Lung (tissue), 11 donors: ENCODE measurements at regions not wholly inside any gene's neighbourhood (a gene's known extent, or its start where the extent isn't known, plus 50 kb on each side); places are given as distances from the start of the nearest gene placed in this dataset.

Experiments
- ATAC-seq: fragments of 200-7000 bp; cut with Tn5 transposase; one replicate; pipeline ENCODE4 v1.9.1; 2020; ENCODE audit warnings: moderate number of reproducible peaks; ENCODE audit not compliant: insufficient read depth, low FRiP score
- DNase-seq, 3 donors: peaks; one replicate each; pipeline ENCODE4 v3.0.0-alpha.2; 2013 to 2017
- H3K27ac ChIP-seq, 2 donors: one replicate each; pipeline ENCODE4 v1.5.1; 2013; ENCODE audit warnings: mild to moderate bottlenecking in 2 of 2, moderate library complexity in 2 of 2, control low read depth in 1 of 2, inconsistent platforms in 1 of 2, low read depth in 1 of 2, low read length in 1 of 2
- H3K27me3 ChIP-seq, 3 donors: one replicate each; pipeline ENCODE4 v1.5.1; 2013; ENCODE audit warnings: low read length in 2 of 3; ENCODE audit not compliant: control insufficient read depth in 3 of 3, insufficient read depth in 3 of 3
- H3K36me3 ChIP-seq, 4 donors: one replicate each; pipeline ENCODE4 v1.5.1; 2013; ENCODE audit warnings: low read length in 4 of 4, mild to moderate bottlenecking in 1 of 4, moderate library complexity in 1 of 4; ENCODE audit not compliant: control insufficient read depth in 4 of 4, insufficient read depth in 4 of 4
- H3K4me1 ChIP-seq, 5 donors: one replicate each; pipeline ENCODE4 v1.5.1; 2013; ENCODE audit warnings: low read length in 5 of 5, mild to moderate bottlenecking in 2 of 5, moderate library complexity in 1 of 5; ENCODE audit not compliant: control insufficient read depth in 5 of 5, insufficient read depth in 5 of 5
- H3K4me3 ChIP-seq: one replicate; pipeline ENCODE4 v1.5.1; 2013; ENCODE audit warnings: mild to moderate bottlenecking, control low read depth, moderate library complexity
- H3K9ac ChIP-seq, 2 donors: one replicate each; pipeline ENCODE4 v1.5.1; 2013; ENCODE audit warnings: low read length in 2 of 2, control low read depth in 1 of 2; ENCODE audit not compliant: insufficient read depth in 1 of 2
- H3K9me3 ChIP-seq, 4 donors: one replicate each; pipeline ENCODE4 v1.5.1; 2013; ENCODE audit warnings: low read length in 3 of 4, mild to moderate bottlenecking in 1 of 4, moderate library complexity in 1 of 4; ENCODE audit not compliant: control insufficient read depth in 4 of 4, insufficient read depth in 3 of 4
- WGBS, 2 donors: extraction: QIAGEN DNeasy Blood & Tissue Kit; methylation state at CpG; one replicate each; pipeline ENCODE4 v1.1.7; 2013; 5-methylcytosine and 5-hydroxymethylcytosine counted together
- TF ChIP-seq, protein P1 (sequence below): IDR thresholded peaks from 2 replicates; pipeline ENCODE4 v1.5.1; 2012; ENCODE audit warnings: mild to moderate bottlenecking; ENCODE audit errors: control extremely low read depth, extremely low read depth
- donor health status: control.
- donor health status: control.
- donor health status: Bipolar disorder and iron deficiency.
- donor health status: healthy.
- donor health status: DM: yes; HTN: yes; CAD: no.

DNA sequence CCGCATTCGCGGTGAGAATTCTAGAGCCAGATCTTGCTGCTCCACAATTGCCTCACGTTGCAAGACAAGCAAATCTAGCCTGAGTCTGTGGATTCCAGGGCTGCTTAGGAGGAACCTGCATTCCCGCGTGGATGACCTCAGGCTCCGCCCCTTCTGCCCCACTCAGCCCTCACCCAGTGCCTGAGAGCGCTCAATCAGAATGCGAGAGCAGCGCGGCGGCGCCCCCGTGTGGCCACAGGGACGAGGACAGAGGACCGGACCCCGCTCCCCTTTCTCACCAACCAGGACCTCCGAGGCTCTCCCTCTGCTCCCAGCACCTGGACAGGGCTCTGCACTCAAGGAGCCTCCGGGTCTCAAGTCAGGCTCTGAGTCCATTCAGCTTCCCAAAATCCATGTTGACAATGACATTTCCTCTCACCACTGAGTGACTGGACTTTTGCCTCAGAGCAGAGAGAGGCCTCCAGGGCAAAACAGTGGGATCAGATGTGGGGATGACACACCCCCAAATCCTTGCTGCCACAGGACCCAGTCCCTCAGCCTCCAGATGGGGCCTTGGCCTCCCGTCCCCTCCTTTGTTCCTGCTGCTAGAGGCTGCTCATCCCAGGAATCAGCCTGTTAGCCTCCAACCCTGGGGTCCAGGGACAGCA, 52.0 kb downstream of the RPP21 start:
- WGBS, 2 donors, result 13 to 16% methylated on average over 20 of the region's 20 CpGs
- Histone ChIP-seq H3K27me3 (peaks cover 0 to 26% (median 12%) of the 10 kb centered on the region in 3 donors), H3K9ac (no peak overlapping the region), H3K4me1 (no peaks in the 10 kb centered on the region), H3K4me3 (no peak overlapping the region), H3K9me3 (no peaks in the 10 kb centered on the region), H3K27ac (no peak overlapping the region), H3K36me3 (no peaks in the 10 kb centered on the region)
- peak; percentile 58 to 71 (median 64) for DNase-seq
- TF ChIP-seq, protein P1, sequence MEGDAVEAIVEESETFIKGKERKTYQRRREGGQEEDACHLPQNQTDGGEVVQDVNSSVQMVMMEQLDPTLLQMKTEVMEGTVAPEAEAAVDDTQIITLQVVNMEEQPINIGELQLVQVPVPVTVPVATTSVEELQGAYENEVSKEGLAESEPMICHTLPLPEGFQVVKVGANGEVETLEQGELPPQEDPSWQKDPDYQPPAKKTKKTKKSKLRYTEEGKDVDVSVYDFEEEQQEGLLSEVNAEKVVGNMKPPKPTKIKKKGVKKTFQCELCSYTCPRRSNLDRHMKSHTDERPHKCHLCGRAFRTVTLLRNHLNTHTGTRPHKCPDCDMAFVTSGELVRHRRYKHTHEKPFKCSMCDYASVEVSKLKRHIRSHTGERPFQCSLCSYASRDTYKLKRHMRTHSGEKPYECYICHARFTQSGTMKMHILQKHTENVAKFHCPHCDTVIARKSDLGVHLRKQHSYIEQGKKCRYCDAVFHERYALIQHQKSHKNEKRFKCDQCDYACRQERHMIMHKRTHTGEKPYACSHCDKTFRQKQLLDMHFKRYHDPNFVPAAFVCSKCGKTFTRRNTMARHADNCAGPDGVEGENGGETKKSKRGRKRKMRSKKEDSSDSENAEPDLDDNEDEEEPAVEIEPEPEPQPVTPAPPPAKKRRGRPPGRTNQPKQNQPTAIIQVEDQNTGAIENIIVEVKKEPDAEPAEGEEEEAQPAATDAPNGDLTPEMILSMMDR, result peak; percentile 64
- ATAC-seq, result peak; percentile 95

DNA sequence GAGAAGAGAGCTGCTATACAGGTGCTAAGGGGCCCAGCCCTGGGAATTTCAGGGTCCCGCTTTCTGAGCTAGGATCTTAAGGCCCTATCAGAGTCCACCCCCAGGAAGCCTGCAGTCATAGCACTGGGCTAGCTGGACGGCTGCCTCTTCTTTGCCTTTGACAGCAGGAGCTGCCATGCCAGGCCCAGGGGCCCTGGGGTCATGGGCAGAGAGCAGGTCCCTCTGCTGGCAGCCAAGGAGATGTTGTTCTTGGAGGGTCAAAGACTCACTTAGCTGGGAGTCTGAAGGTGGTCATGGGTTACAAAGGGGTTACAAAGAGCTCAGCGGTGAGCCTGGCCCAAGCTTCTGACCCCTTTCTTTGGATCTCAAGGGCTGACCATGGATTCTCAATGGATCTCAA, 52.7 kb downstream of the RPP21 start:
- H3K36me3 ChIP-seq, result no peaks in the 10 kb centered on the region
- TF ChIP-seq, protein P1, result no peak
- no peak overlapping the region for H3K27ac ChIP-seq
- no peak overlapping the region for H3K9ac ChIP-seq
- 71 to 75% methylated on average over 3 of the region's 3 CpGs for WGBS, 2 donors
- H3K27me3 ChIP-seq, result peaks cover 0 to 26% (median 12%) of the 10 kb centered on the region in 3 donors
- no peak for DNase-seq
- no peaks in the 10 kb centered on the region for H3K9me3 ChIP-seq
- H3K4me3 ChIP-seq, result no peak overlapping the region
- no peaks in the 10 kb centered on the region for H3K4me1 ChIP-seq
- ATAC-seq, result no peak

DNA sequence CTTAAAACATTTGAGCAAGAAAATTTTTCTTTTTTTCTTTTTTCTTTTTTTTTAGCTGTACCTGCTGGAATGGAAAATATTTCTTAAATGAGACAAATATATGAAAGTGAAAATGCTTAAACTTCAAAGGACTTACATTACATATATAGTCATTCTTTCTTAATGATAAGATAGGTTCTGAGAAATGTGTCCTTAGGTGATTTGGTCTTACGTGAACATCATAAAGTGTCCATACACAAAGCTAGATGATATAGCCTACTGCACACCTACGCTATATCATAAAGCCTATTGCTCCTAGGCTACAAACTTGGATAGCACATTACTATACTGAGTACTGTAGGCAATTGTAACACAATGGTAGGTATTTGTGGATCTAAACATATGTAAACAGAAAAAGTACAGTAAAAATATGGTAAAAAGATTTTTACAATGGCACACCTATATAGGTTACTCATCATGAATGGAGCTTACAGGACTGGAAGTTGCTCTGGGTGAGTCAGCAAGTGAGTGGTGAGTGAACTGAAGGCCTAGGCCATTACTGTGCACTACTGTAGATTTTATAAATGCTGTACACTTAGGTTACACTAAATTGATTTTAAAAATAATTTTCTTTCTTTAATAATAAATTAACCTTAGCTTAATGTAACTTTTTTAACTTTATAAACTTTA, 54.6 kb downstream of the RPP21 start:
- Histone ChIP-seq H3K27me3 (peaks cover 0 to 16% (median 9%) of the 10 kb centered on the region in 3 donors), H3K9me3 (no peaks in the 10 kb centered on the region), H3K36me3 (no peaks in the 10 kb centered on the region), H3K4me3 (no peak overlapping the region), H3K27ac (no peak overlapping the region), H3K4me1 (no peaks in the 10 kb centered on the region), H3K9ac (no peak overlapping the region)
- ATAC-seq (no peak), DNase-seq (no peak)
- TF ChIP-seq, protein P1, result no peak
- 93 to 99% methylated on average over 2 of the region's 2 CpGs for WGBS, 2 donors
